K562 (cell line): ENCODE measurements at regions not wholly inside any gene's neighbourhood (a gene's known extent, or its start where the extent isn't known, plus 50 kb on each side); places are given as distances from the start of the nearest gene placed in this dataset.
A peak's percentile ranks its signal among the peaks of the same experiment; 100 is the strongest.

Experiments used
- ATAC-seq: fragments of 200-7000 bp; cut with Tn5 transposase; 3 replicates; pipeline ENCODE4 v1.9.1; 2020; ENCODE audit warnings: moderate library complexity
- BruUV-seq: library from RNA; stranded (reverse); fragments of 400-500 nt; replicated peaks from 2 replicates; lab custom pipeline; 2021; lab: Mats Ljungman, UMichigan
- CTCF ChIA-PET: fragments of 300-600 bp; formaldehyde crosslinking; extraction: SDS; loops from one replicate; lab custom pipeline; 2021; ENCODE audit warnings: low intra/inter-chr PET ratio; lab: Yijun Ruan, JAX
- POLR2A ChIA-PET: fragments of 300-600, 350-650 bp; sonication (Branson Sonifier 250); formaldehyde crosslinking; extraction: SDS; loops from one replicate; lab custom pipeline; 2021; ENCODE audit warnings: antibody characterized with exemption, inconsistent platforms; lab: Yijun Ruan, JAX
- DNase-seq, 4 experiments: peaks; one replicate each; pipeline versions ENCODE4 v3.0.0 to v3.0.0-alpha.2; 2011 to 2018; ENCODE audit warnings: low spot score in 3 of 4, mixed read lengths in 3 of 4; ENCODE audit errors: extremely low read depth in 1 of 4
- FAIRE-seq: peaks from 2 replicates; lab custom pipeline; 2011; peaks lifted over from hg19 to GRCh38; lab: Jason Lieb, UNC
- H2AFZ ChIP-seq: 2 replicates; pipeline ENCODE4 v1.6.0; 2011; ENCODE audit warnings: low read depth, low read length, control low read depth, inconsistent platforms
- H3K27ac ChIP-seq: fragments of 200-600 bp; 3 replicates; pipeline ENCODE4 v1.8.0; 2011; ENCODE audit warnings: low read depth, mild to moderate bottlenecking, control low read depth, inconsistent platforms, low read length, moderate library complexity, mixed read lengths; ENCODE audit errors: extremely low read depth
- H3K27me3 ChIP-seq, 2 experiments: fragments of 300-600 bp in 1 of 2; 2 replicates in 1 of 2; 3 replicates in 1 of 2; pipeline versions ENCODE4 v1.6.0 to v1.8.0; 2011; ENCODE audit warnings: inconsistent platforms in 2 of 2, low read length in 2 of 2, mild to moderate bottlenecking in 1 of 2, mixed read lengths in 1 of 2, moderate library complexity in 1 of 2; ENCODE audit not compliant: control insufficient read depth in 2 of 2, insufficient read depth in 2 of 2
- H3K36me3 ChIP-seq: fragments of 300-600 bp; 3 replicates; pipeline ENCODE4 v1.8.0; 2011; ENCODE audit warnings: mild to moderate bottlenecking, low read length, inconsistent platforms; ENCODE audit not compliant: control insufficient read depth, insufficient read depth
- H3K4me1 ChIP-seq, 2 experiments: fragments of 200-600 bp in 1 of 2; replicated peaks in 1 of 2; 2 replicates in 1 of 2; 3 replicates in 1 of 2; pipeline versions ENCODE4 v1.5.1 to v1.8.0; 2011; ENCODE audit warnings: inconsistent platforms in 2 of 2, low read length in 2 of 2, mild to moderate bottlenecking in 1 of 2, mixed read lengths in 1 of 2, moderate library complexity in 1 of 2; ENCODE audit not compliant: control insufficient read depth in 2 of 2, insufficient read depth in 2 of 2
- H3K4me2 ChIP-seq: 2 replicates; pipeline ENCODE4 v1.6.1; 2011; ENCODE audit warnings: low read length, control low read depth, inconsistent platforms, mixed read lengths; ENCODE audit not compliant: insufficient read depth
- H3K4me3 ChIP-seq: fragments of 200-600 bp; sonication (generic), shearing (Covaris generic); 2 replicates; pipeline ENCODE4 v1.5.1; 2016; ENCODE audit warnings: control low read depth, inconsistent platforms
- H3K79me2 ChIP-seq: fragments of 200-600 bp; 3 replicates; pipeline ENCODE4 v1.8.0; 2011; ENCODE audit warnings: low read length, inconsistent platforms; ENCODE audit not compliant: control insufficient read depth, insufficient read depth
- H3K9ac ChIP-seq, 2 experiments: 2 replicates each; pipeline versions ENCODE4 v1.6.0 to v1.6.1; 2011; ENCODE audit warnings: low read depth in 2 of 2, low read length in 2 of 2, control low read depth in 1 of 2, inconsistent platforms in 1 of 2, mild to moderate bottlenecking in 1 of 2, mixed read lengths in 1 of 2; ENCODE audit not compliant: insufficient read depth in 1 of 2
- H3K9me1 ChIP-seq: one replicate; pipeline ENCODE4 v1.6.0; 2011; ENCODE audit warnings: inconsistent platforms, mild to moderate bottlenecking, low read length, moderate library complexity; ENCODE audit not compliant: control insufficient read depth, insufficient read depth
- H3K9me3 ChIP-seq: replicated peaks from 2 replicates; pipeline ENCODE4 v1.5.1; 2011; ENCODE audit warnings: low read depth, low read length, inconsistent platforms; ENCODE audit not compliant: control insufficient read depth, insufficient read depth
- H4K20me1 ChIP-seq: replicated peaks from 2 replicates; pipeline ENCODE4 v1.6.1; 2011; ENCODE audit warnings: low read length, inconsistent platforms, mixed read lengths; ENCODE audit not compliant: control insufficient read depth, insufficient read depth
- KDM4B ChIP-seq, 2 experiments: fragments of 450-650 bp in 1 of 2; sonication (generic) in 1 of 2; IDR thresholded peaks; 2 replicates each; pipeline ENCODE4 v1.6.1; 2016 to 2017; ENCODE audit warnings: borderline replicate concordance in 2 of 2, antibody characterized with exemption in 1 of 2, low read depth in 1 of 2, mild to moderate bottlenecking in 1 of 2
- MAFF ChIP-seq: IDR thresholded peaks from 2 replicates; pipeline ENCODE4 v1.6.1; 2012; ENCODE audit warnings: low read length, improper control_type of control experiment
- MAFK ChIP-seq: IDR thresholded peaks from 2 replicates; pipeline ENCODE4 v1.6.1; 2011; ENCODE audit warnings: low read length, improper control_type of control experiment
- POLR2H ChIP-seq: IDR thresholded peaks from 2 replicates; pipeline ENCODE4 v1.6.1; 2016; ENCODE audit warnings: missing genetic modification characterization, low read depth, mild to moderate bottlenecking, control low read depth, missing compliant biosample characterization, moderate library complexity
- ZZZ3 ChIP-seq: fragments of 450-650 bp; IDR thresholded peaks from 2 replicates; pipeline ENCODE4 v1.6.1; 2016; ENCODE audit warnings: antibody characterized with exemption, mild to moderate bottlenecking, moderate library complexity
- WGBS: fragments of 100-300 bp; shearing (Covaris generic); methylation state at CpG from one replicate; pipeline ENCODE4 v1.1.6; 2016; ENCODE audit warnings: low coverage, mixed read lengths; ENCODE audit not compliant: insufficient coverage; ENCODE audit errors: missing lambda C conversion rate; 5-methylcytosine and 5-hydroxymethylcytosine counted together
- in situ Hi-C: fragments of 300-500 bp; cut with MboI; formaldehyde crosslinking; loops from 4 replicates; pipeline ENCODE4 v1.15.0; 2018; ENCODE audit warnings: inconsistent platforms, mixed read lengths
- intact Hi-C: fragments of 100-400 bp; cut with micrococcal nuclease; formaldehyde crosslinking; loops from 2 replicates; pipeline ENCODE4 v1.14.2; 2022
- TF ChIP-seq, protein P1 (sequence below), 3 experiments: IDR thresholded peaks in 2 of 3; conservative IDR thresholded peaks in 1 of 3; 2 replicates each; pipeline ENCODE4 v1.5.1; 2011 to 2012; ENCODE audit warnings: low read length in 3 of 3, mild to moderate bottlenecking in 3 of 3, control low read depth in 2 of 3, improper control_type of control experiment in 1 of 3, inconsistent platforms in 1 of 3, low read depth in 1 of 3, mixed read lengths in 1 of 3, moderate library complexity in 1 of 3; ENCODE audit not compliant: insufficient read depth in 2 of 3
- TF ChIP-seq, protein P2 (sequence below): fragments of 450-650 bp; IDR thresholded peaks from 2 replicates; pipeline ENCODE4 v1.6.1; 2016

DNA sequence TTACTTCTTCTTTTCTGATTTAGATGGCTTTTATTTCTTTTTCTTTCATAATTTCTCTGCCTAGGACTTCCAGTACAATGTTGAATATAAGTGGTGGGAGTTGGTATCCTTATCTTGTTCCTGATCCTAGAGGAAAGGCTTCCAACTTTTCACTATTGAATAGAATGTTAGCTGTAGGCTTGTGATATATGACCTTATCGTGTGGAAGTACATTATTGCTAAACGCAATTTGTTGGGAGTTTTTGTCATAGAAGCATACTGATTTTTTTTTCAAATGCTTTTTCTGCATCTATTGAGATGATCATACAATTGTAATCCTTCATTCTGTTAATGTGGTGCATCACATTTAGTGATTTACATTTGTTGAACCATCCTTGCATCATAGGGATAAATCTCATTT is 79.5 kb downstream of the FASLG start:
- no peaks in the 10 kb centered on the region for H3K79me2 ChIP-seq
- H2AFZ ChIP-seq: no peak overlapping the region
- intact Hi-C loops (no loop called here), in situ Hi-C loops (loop anchor here (25.0 kb wide), 1 partner anchor 1349 kb away; no protein-coding TSS in a partner anchor)
- BruUV-seq: no TSS peak
- FAIRE-seq: no peak
- no peaks in the 10 kb centered on the region for H3K36me3 ChIP-seq
- WGBS: 0% methylated on average over 2 of the region's 2 CpGs
- H3K4me3 ChIP-seq: no peak overlapping the region
- CTCF ChIA-PET: no interaction called here
- no peak overlapping the region for H3K27ac ChIP-seq
- H3K27me3 ChIP-seq: no peaks in the 10 kb centered on the region
- H3K9ac ChIP-seq: no peak overlapping the region
- H3K9me1 ChIP-seq: no peaks in the 10 kb centered on the region
- no peaks in the 10 kb centered on the region for H4K20me1 ChIP-seq
- H3K9me3 ChIP-seq: no peaks in the 10 kb centered on the region
- DNase-seq: no peak
- no peaks in the 10 kb centered on the region for H3K4me1 ChIP-seq
- no peak overlapping the region for H3K4me2 ChIP-seq
- POLR2A ChIA-PET: no interaction called here
- TF ChIP-seq KDM4B (IDR thresholded peaks at IDR 0.05; ENCODE audit: borderline replicate concordance in 2 of 2, low read depth in 1 of 2): no peak
- ATAC-seq: no peak

DNA sequence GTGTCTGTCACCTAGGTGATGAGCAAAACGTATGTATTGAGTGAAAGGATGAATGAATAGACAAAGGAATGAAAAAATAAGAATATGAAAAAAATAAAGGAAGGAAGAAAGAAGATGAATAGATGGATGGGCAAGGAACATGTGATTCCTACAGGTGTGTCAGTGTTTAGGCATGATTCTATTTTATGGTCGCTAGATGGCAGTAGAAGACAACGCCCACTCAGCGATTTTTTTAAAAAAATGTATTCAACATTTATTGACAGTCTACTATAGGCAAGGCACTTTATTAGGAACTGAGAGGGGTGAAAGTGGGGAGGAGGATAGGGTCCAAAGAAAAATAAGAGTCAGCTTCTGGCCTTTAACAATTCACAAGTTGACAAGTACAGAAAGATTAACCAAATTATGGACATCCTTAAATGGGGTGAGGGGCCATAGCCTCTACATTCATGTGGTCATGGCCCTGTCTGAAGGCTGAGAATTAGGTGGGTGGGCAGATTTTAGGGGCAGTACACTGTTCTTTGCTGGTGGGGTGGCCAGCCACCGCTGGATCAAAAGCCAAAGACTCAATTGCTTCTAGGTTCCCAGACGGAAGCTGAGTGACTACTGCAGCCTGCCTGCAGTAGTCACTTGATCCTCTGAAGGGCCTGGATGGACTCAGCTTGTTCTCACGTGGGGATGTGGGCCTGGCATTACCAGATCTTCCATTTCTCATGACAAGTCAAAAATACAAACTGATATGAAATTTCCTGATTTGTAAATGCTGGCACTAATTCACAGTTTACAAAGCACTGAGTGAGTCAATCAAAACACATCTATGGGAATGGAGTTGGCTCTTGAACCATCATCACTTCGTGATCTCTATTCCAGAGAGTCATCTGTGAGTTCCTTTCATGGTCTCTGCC is 83.9 kb downstream of the FASLG start:
- peak; percentile 75 for FAIRE-seq
- no peak overlapping the region for H3K4me3 ChIP-seq
- H3K27me3 ChIP-seq: no peaks in the 10 kb centered on the region
- no peak overlapping the region for H3K9ac ChIP-seq
- BruUV-seq: no TSS peak
- WGBS: 7% methylated on average over 8 of the region's 8 CpGs
- in situ Hi-C loops (loop anchor here (5.0 to 25.0 kb wide), 3 partner anchors 459 to 1344 kb away; no protein-coding TSS in a partner anchor), intact Hi-C loops (loop anchor here (10.0 kb wide), 3 partner anchors 192 to 1512 kb away; no protein-coding TSS in a partner anchor)
- DNase-seq: peak; percentile 36 to 55 (median 52)
- H3K27ac ChIP-seq: no peak overlapping the region
- no peaks in the 10 kb centered on the region for H3K36me3 ChIP-seq
- ChIA-PET CTCF (interaction anchor here (0.6 to 5.5 kb wide), 11 partner anchors 12 to 1984 kb away, joined by 3 to 62 read pairs (median 3); partner anchors contain the start of genes CENPL and DARS2), POLR2A (interaction anchor here (1.0 kb wide), 1 partner anchor 15 kb away, joined by 3 read pairs; no protein-coding TSS in a partner anchor)
- H4K20me1 ChIP-seq: no peaks in the 10 kb centered on the region
- peaks cover 0 to 7% of the 10 kb centered on the region in 2 experiments; a peak in 2 of 5 replicates for H3K4me1 ChIP-seq
- peak; percentile 64 for ATAC-seq
- no peak overlapping the region for H2AFZ ChIP-seq
- no peaks in the 10 kb centered on the region for H3K9me3 ChIP-seq
- H3K9me1 ChIP-seq: no peaks in the 10 kb centered on the region
- H3K79me2 ChIP-seq: no peaks in the 10 kb centered on the region
- H3K4me2 ChIP-seq: no peak overlapping the region
- TF ChIP-seq ZZZ3 (no peak), MAFK (peak; percentile 82), MAFF (peak; percentile 88), POLR2H (tag) (no peak)
- TF ChIP-seq, protein P1, sequence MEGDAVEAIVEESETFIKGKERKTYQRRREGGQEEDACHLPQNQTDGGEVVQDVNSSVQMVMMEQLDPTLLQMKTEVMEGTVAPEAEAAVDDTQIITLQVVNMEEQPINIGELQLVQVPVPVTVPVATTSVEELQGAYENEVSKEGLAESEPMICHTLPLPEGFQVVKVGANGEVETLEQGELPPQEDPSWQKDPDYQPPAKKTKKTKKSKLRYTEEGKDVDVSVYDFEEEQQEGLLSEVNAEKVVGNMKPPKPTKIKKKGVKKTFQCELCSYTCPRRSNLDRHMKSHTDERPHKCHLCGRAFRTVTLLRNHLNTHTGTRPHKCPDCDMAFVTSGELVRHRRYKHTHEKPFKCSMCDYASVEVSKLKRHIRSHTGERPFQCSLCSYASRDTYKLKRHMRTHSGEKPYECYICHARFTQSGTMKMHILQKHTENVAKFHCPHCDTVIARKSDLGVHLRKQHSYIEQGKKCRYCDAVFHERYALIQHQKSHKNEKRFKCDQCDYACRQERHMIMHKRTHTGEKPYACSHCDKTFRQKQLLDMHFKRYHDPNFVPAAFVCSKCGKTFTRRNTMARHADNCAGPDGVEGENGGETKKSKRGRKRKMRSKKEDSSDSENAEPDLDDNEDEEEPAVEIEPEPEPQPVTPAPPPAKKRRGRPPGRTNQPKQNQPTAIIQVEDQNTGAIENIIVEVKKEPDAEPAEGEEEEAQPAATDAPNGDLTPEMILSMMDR (IDR thresholded peaks at IDR 0.05 in 2 of 3, conservative IDR thresholded peaks at IDR 0.05 in 1 of 3; ENCODE audit: insufficient read depth in 2 of 3, low read depth in 1 of 3, low read length in 3 of 3): peak; percentile 60 to 87 (median 67)
- TF ChIP-seq, protein P2, sequence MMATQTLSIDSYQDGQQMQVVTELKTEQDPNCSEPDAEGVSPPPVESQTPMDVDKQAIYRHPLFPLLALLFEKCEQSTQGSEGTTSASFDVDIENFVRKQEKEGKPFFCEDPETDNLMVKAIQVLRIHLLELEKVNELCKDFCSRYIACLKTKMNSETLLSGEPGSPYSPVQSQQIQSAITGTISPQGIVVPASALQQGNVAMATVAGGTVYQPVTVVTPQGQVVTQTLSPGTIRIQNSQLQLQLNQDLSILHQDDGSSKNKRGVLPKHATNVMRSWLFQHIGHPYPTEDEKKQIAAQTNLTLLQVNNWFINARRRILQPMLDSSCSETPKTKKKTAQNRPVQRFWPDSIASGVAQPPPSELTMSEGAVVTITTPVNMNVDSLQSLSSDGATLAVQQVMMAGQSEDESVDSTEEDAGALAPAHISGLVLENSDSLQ: no peak
